GM23338 (cell line): ENCODE measurements at regions not wholly inside any gene's neighbourhood (a gene's known extent, or its start where the extent isn't known, plus 50 kb on each side); places are given as distances from the start of the nearest gene placed in this dataset.

ENCODE experiments used
- CREB1 ChIP-seq: fragments of 250-450 bp; sonication (Bioruptor Pico); IDR thresholded peaks from 2 replicates; pipeline ENCODE4 v1.5.0; 2020; ENCODE audit warnings: low read depth, mild to moderate bottlenecking, moderate library complexity
- EZH2 ChIP-seq: fragments of 200-600 bp; sonication (generic); IDR thresholded peaks from one replicate; pipeline ENCODE4 v1.8.0; 2017; ENCODE audit warnings: antibody characterized with exemption, mild to moderate bottlenecking, low read depth; ENCODE audit not compliant: unreplicated experiment
- EZH2phosphoT487 ChIP-seq: fragments of 200-600 bp; sonication (generic); IDR thresholded peaks from one replicate; pipeline ENCODE4 v1.8.1; 2018; ENCODE audit warnings: antibody characterized with exemption; ENCODE audit not compliant: unreplicated experiment
- JUNB ChIP-seq: IDR thresholded peaks from one replicate; pipeline ENCODE4 v1.6.1; 2016; ENCODE audit warnings: antibody characterized with exemption; ENCODE audit not compliant: unreplicated experiment
- NANOG ChIP-seq: IDR thresholded peaks from 2 replicates; pipeline ENCODE4 v1.6.1; 2016; ENCODE audit warnings: antibody characterized with exemption, borderline replicate concordance
- POLR2AphosphoS5 ChIP-seq: IDR thresholded peaks from 2 replicates; pipeline ENCODE4 v1.6.1; 2016; ENCODE audit warnings: antibody characterized with exemption, low read depth
- STAT1 ChIP-seq: IDR thresholded peaks from one replicate; pipeline ENCODE4 v1.6.1; 2016; ENCODE audit warnings: antibody characterized with exemption; ENCODE audit not compliant: unreplicated experiment
- ZNF114 ChIP-seq: fragments of 250-450 bp; sonication (Bioruptor Pico); IDR thresholded peaks from 2 replicates; pipeline ENCODE4 v1.5.0; 2020; ENCODE audit warnings: mild to moderate bottlenecking, moderate library complexity
- ZNF331 ChIP-seq: fragments of 250-450 bp; sonication (Bioruptor Pico); IDR thresholded peaks from 2 replicates; pipeline ENCODE4 v1.5.0; 2020; ENCODE audit warnings: low read depth, mild to moderate bottlenecking, moderate library complexity
- TF ChIP-seq, protein P1 (sequence below): fragments of 250-450 bp; sonication (Bioruptor Pico); IDR thresholded peaks from 2 replicates; pipeline ENCODE4 v1.5.0; 2020; ENCODE audit warnings: mild to moderate bottlenecking, moderate library complexity
- TF ChIP-seq, protein P2 (sequence below): IDR thresholded peaks from one replicate; pipeline ENCODE4 v1.6.1; 2018; ENCODE audit warnings: antibody characterized with exemption; ENCODE audit not compliant: unreplicated experiment
- TF ChIP-seq, protein P3 (sequence below): IDR thresholded peaks from 2 replicates; pipeline ENCODE4 v1.6.1; 2016; ENCODE audit warnings: antibody characterized with exemption
- TF ChIP-seq, protein P4 (sequence below), 2 experiments: fragments of 200-600 bp in 1 of 2; sonication (generic) in 1 of 2; conservative IDR thresholded peaks; 2 replicates each; pipeline versions ENCODE4 v1.5.1 to v1.6.1; 2016 to 2017; ENCODE audit warnings: antibody characterized with exemption in 2 of 2, low read depth in 2 of 2, mild to moderate bottlenecking in 2 of 2, moderate library complexity in 1 of 2

DNA sequence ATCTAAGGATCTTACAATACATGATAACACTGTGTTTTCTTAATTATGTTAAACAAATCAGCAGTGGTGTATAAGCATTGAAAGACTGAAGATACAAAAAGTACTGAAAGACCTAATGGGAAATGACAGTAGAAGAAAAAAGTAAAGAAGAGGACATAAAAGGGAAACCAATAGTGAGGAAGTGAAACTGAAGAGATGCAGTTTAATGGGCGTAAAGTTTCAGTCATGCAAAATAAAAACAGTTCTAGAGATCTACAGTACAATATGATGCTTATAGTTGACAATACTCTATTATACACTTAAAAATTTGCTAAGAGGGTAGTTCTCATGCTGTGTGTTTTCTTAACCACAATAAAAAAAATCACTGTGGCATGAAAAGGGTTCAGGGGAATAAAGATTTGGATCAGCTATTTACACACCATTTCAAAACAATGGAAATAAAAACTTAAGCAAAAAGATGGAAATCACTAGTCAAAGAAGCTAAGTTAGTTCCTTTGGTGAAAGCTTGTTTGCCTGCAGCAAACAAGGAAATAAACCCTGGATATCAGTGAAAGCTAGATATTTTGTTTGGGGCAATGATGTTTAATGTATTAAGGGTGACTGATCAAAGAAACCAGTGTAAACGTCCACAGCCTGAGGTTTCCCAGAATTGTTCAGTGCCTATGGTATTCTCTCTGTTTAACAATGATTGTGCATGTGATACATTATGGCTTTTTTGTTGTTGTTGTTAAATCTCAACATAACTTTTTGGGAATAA is 1160.8 kb upstream of the ADGRL2 start (continued):
- TF ChIP-seq, protein P1, sequence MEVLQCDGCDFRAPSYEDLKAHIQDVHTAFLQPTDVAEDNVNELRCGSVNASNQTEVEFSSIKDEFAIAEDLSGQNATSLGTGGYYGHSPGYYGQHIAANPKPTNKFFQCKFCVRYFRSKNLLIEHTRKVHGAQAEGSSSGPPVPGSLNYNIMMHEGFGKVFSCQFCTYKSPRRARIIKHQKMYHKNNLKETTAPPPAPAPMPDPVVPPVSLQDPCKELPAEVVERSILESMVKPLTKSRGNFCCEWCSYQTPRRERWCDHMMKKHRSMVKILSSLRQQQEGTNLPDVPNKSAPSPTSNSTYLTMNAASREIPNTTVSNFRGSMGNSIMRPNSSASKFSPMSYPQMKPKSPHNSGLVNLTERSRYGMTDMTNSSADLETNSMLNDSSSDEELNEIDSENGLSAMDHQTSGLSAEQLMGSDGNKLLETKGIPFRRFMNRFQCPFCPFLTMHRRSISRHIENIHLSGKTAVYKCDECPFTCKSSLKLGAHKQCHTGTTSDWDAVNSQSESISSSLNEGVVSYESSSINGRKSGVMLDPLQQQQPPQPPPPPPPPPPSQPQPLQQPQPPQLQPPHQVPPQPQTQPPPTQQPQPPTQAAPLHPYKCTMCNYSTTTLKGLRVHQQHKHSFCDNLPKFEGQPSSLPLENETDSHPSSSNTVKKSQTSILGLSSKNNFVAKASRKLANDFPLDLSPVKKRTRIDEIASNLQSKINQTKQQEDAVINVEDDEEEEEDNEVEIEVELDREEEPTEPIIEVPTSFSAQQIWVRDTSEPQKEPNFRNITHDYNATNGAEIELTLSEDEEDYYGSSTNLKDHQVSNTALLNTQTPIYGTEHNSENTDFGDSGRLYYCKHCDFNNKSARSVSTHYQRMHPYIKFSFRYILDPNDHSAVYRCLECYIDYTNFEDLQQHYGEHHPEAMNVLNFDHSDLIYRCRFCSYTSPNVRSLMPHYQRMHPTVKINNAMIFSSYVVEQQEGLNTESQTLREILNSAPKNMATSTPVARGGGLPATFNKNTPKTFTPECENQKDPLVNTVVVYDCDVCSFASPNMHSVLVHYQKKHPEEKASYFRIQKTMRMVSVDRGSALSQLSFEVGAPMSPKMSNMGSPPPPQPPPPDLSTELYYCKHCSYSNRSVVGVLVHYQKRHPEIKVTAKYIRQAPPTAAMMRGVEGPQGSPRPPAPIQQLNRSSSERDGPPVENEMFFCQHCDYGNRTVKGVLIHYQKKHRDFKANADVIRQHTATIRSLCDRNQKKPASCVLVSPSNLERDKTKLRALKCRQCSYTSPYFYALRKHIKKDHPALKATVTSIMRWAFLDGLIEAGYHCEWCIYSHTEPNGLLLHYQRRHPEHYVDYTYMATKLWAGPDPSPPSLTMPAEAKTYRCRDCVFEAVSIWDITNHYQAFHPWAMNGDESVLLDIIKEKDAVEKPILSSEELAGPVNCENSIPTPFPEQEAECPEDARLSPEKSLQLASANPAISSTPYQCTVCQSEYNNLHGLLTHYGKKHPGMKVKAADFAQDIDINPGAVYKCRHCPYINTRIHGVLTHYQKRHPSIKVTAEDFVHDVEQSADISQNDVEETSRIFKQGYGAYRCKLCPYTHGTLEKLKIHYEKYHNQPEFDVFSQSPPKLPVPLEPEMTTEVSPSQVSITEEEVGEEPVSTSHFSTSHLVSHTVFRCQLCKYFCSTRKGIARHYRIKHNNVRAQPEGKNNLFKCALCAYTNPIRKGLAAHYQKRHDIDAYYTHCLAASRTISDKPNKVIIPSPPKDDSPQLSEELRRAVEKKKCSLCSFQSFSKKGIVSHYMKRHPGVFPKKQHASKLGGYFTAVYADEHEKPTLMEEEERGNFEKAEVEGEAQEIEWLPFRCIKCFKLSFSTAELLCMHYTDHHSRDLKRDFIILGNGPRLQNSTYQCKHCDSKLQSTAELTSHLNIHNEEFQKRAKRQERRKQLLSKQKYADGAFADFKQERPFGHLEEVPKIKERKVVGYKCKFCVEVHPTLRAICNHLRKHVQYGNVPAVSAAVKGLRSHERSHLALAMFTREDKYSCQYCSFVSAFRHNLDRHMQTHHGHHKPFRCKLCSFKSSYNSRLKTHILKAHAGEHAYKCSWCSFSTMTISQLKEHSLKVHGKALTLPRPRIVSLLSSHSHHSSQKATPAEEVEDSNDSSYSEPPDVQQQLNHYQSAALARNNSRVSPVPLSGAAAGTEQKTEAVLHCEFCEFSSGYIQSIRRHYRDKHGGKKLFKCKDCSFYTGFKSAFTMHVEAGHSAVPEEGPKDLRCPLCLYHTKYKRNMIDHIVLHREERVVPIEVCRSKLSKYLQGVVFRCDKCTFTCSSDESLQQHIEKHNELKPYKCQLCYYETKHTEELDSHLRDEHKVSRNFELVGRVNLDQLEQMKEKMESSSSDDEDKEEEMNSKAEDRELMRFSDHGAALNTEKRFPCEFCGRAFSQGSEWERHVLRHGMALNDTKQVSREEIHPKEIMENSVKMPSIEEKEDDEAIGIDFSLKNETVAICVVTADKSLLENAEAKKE (CRISPR knock-in tag) = no peak
- TF ChIP-seq EZH2 = no peak
- TF ChIP-seq JUNB = no peak
- TF ChIP-seq STAT1 = no peak
- no peak for TF ChIP-seq ZNF331
- TF ChIP-seq, protein P2, sequence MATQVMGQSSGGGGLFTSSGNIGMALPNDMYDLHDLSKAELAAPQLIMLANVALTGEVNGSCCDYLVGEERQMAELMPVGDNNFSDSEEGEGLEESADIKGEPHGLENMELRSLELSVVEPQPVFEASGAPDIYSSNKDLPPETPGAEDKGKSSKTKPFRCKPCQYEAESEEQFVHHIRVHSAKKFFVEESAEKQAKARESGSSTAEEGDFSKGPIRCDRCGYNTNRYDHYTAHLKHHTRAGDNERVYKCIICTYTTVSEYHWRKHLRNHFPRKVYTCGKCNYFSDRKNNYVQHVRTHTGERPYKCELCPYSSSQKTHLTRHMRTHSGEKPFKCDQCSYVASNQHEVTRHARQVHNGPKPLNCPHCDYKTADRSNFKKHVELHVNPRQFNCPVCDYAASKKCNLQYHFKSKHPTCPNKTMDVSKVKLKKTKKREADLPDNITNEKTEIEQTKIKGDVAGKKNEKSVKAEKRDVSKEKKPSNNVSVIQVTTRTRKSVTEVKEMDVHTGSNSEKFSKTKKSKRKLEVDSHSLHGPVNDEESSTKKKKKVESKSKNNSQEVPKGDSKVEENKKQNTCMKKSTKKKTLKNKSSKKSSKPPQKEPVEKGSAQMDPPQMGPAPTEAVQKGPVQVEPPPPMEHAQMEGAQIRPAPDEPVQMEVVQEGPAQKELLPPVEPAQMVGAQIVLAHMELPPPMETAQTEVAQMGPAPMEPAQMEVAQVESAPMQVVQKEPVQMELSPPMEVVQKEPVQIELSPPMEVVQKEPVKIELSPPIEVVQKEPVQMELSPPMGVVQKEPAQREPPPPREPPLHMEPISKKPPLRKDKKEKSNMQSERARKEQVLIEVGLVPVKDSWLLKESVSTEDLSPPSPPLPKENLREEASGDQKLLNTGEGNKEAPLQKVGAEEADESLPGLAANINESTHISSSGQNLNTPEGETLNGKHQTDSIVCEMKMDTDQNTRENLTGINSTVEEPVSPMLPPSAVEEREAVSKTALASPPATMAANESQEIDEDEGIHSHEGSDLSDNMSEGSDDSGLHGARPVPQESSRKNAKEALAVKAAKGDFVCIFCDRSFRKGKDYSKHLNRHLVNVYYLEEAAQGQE = no peak
- TF ChIP-seq CREB1 (CRISPR knock-in tag) = no peak
- TF ChIP-seq, protein P3, sequence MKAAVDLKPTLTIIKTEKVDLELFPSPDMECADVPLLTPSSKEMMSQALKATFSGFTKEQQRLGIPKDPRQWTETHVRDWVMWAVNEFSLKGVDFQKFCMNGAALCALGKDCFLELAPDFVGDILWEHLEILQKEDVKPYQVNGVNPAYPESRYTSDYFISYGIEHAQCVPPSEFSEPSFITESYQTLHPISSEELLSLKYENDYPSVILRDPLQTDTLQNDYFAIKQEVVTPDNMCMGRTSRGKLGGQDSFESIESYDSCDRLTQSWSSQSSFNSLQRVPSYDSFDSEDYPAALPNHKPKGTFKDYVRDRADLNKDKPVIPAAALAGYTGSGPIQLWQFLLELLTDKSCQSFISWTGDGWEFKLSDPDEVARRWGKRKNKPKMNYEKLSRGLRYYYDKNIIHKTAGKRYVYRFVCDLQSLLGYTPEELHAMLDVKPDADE = no peak
- TF ChIP-seq NANOG = no peak
- TF ChIP-seq, protein P4, sequence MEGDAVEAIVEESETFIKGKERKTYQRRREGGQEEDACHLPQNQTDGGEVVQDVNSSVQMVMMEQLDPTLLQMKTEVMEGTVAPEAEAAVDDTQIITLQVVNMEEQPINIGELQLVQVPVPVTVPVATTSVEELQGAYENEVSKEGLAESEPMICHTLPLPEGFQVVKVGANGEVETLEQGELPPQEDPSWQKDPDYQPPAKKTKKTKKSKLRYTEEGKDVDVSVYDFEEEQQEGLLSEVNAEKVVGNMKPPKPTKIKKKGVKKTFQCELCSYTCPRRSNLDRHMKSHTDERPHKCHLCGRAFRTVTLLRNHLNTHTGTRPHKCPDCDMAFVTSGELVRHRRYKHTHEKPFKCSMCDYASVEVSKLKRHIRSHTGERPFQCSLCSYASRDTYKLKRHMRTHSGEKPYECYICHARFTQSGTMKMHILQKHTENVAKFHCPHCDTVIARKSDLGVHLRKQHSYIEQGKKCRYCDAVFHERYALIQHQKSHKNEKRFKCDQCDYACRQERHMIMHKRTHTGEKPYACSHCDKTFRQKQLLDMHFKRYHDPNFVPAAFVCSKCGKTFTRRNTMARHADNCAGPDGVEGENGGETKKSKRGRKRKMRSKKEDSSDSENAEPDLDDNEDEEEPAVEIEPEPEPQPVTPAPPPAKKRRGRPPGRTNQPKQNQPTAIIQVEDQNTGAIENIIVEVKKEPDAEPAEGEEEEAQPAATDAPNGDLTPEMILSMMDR (conservative IDR thresholded peaks at IDR 0.05; ENCODE audit: low read depth in 2 of 2) = no peak
- TF ChIP-seq EZH2phosphoT487 = no peak
- no peak for TF ChIP-seq POLR2AphosphoS5
- no peak for TF ChIP-seq ZNF114 (CRISPR knock-in tag)
